IPS-18c (cell line): ENCODE measurements at regions not wholly inside any gene's neighbourhood (a gene's known extent, or its start where the extent isn't known, plus 50 kb on each side); places are given as distances from the start of the nearest gene placed in this dataset.

Source experiments
- H3K4me3 ChIP-seq: 2 replicates; pipeline ENCODE4 v1.7.0; 2013; ENCODE audit warnings: low read depth, mild to moderate bottlenecking, low read length, moderate library complexity; ENCODE audit not compliant: insufficient read depth
- H3K9me3 ChIP-seq: one replicate; pipeline ENCODE4 v1.6.1; 2013; ENCODE audit warnings: mild to moderate bottlenecking, low read length, moderate library complexity; ENCODE audit not compliant: control insufficient read depth, insufficient read depth

DNA sequence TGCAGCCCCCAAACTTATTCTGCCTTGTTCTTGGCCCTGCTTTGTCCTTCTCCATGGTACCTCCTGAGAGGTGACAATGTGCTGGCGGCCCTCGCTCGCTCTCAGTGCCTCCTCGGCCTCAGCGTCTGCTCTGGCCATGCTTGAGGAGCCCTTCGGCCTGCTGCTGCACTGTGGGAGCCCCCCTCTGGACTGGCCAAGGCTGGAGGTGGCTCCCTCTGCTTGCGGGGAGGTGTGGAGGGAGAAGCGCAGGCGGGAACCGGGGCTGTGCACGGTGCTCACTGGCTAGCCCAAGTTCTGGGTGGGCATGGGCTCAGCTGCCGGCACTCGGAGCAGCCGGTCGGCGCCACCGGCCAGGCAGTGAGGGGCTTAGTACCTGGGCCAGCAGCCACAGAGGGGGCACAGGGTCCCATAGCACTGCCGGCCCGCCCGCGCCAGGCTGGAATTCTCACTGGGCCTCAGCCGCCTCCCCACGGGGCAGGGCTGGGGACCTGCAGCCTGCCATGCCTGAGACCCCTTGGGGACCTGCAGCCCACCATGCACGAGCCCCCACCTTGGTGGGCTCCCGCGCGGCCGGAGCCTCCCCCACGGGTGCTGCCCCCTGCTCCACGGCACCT, 55.9 kb upstream of the RALGAPA2 start:
- Histone ChIP-seq H3K9me3 (peaks cover 2% of the 10 kb centered on the region), H3K4me3 (no peak overlapping the region)

DNA sequence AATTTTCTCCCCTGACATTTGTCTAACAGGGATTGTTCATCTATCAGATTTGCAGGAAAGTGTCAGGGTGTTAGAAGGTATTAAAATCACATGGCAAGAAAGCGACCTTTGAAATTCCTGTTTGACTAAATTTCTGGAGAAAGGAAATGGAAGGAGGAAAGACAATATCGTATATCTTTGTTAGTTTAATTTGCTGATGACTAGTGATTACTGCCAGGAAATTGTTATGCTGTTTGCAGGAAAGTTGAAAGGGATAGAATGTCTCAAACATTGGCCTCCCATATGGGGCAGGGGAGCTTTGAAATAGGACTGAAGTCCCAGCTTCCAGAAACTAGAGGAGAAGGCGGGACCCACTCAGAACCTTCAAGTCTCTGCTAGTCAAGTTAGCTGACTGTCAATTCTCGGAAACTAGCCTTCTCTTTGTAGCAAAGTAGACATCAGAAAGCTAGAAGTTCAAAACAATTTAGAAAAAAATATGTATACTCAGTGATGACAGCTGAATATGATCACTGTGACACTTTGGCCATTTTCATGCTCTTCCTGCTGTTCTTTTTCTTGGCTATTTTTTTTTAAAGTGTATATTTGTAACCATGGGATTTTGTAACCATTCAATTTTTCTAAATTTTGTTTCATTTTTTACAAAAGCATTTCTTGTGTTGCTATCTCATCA, 53.4 kb upstream of the RALGAPA2 start:
- Histone ChIP-seq H3K4me3 (no peak overlapping the region), H3K9me3 (peaks cover 2% of the 10 kb centered on the region)

DNA sequence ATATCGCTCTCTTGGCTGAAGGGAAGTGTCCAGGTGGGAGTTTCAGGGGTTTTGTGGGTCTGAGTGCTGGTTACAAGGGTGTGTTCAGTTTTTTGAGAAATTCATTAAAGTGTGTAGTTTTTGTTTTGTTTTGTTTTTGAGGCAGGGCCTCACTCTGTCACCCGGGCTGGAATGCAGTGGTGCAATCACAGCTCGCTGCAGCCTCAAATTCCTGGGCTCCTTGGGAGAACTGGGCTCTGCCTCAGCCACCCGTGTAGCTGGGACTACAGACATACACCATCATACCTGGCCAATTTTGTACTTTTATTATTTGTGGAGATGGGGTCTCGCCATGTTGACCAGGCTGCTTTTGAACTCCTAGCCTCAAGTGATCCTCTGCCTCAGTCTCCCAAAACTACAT, 51.2 kb upstream of the RALGAPA2 start:
- no peak overlapping the region for H3K4me3 ChIP-seq
- H3K9me3 ChIP-seq: peaks cover 2% of the 10 kb centered on the region
